ENCODE measurements at regions not wholly inside any gene's neighbourhood (a gene's known extent, or its start where the extent isn't known, plus 50 kb on each side); places are given as distances from the start of the nearest gene placed in this dataset.

GRCh38 chr13:83508771-83509301 is 373.4 kb downstream of the SLITRK1 start:
- no peak for DNase-seq (ENCODE audit: low read depth in 1 of 2, low spot score in 1 of 2)
- Histone ChIP-seq H3K27me3 (ENCODE audit: insufficient read depth, poor library complexity, severe bottlenecking) (no peaks in the 10 kb centered on the region), H3K27ac (replicated peaks) (no peak overlapping the region), H3K4me3 (replicated peaks; ENCODE audit: insufficient read depth, low read length) (no peak overlapping the region)
- TF ChIP-seq POLR2AphosphoS5 (IDR thresholded peaks at IDR 0.05; ENCODE audit: low read depth) (no peak), SPI1 (IDR thresholded peaks at IDR 0.05; ENCODE audit: borderline replicate concordance, low read depth) (no peak), REST (IDR thresholded peaks at IDR 0.05; ENCODE audit: insufficient replicate concordance, low read depth) (no peak), CTCF (IDR thresholded peaks at IDR 0.05; ENCODE audit: insufficient read depth, low read length) (no peak), GABPA (IDR thresholded peaks at IDR 0.05; ENCODE audit: low read depth) (no peak)

GRCh38 chr13:83503424-83503823 is 378.9 kb downstream of the SLITRK1 start:
- H3K27me3 ChIP-seq (ENCODE audit: insufficient read depth, poor library complexity, severe bottlenecking): no peaks in the 10 kb centered on the region
- no peak overlapping the region for H3K4me3 ChIP-seq (replicated peaks; ENCODE audit: insufficient read depth, low read length)
- no peak for DNase-seq (ENCODE audit: low read depth in 1 of 2, low spot score in 1 of 2)
- no peak for TF ChIP-seq SPI1 (IDR thresholded peaks at IDR 0.05; ENCODE audit: borderline replicate concordance, low read depth)
- no peak for TF ChIP-seq CTCF (IDR thresholded peaks at IDR 0.05; ENCODE audit: insufficient read depth, low read length)
- no peak for TF ChIP-seq POLR2AphosphoS5 (IDR thresholded peaks at IDR 0.05; ENCODE audit: low read depth)
- no peak for TF ChIP-seq REST (IDR thresholded peaks at IDR 0.05; ENCODE audit: insufficient replicate concordance, low read depth)
- no peak for TF ChIP-seq GABPA (IDR thresholded peaks at IDR 0.05; ENCODE audit: low read depth)
- no peak overlapping the region for H3K27ac ChIP-seq (replicated peaks)

DNA sequence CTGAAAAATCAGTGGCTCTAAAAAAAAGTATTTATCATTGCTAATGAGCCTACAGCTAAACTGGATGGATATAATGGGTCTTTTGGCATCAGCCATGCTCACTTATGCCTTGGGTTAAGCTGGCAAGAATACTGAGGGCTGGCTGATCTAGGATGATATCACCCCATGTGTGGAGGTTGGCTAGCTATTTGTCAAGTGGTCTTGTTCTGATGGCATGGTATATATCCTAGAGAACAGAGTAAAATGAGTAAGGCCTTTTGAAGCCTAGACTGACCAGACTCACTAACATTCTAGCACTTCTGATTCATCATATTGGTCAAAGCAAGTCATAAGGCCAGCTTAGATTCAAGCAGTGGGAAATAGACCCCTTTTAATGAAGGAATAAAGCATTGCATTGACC is 383.0 kb downstream of the SLITRK1 start:
- H3K27ac ChIP-seq (replicated peaks): no peak overlapping the region
- TF ChIP-seq CTCF (IDR thresholded peaks at IDR 0.05; ENCODE audit: insufficient read depth, low read length) (no peak), POLR2AphosphoS5 (IDR thresholded peaks at IDR 0.05; ENCODE audit: low read depth) (no peak), GABPA (IDR thresholded peaks at IDR 0.05; ENCODE audit: low read depth) (no peak), SPI1 (IDR thresholded peaks at IDR 0.05; ENCODE audit: borderline replicate concordance, low read depth) (no peak), REST (IDR thresholded peaks at IDR 0.05; ENCODE audit: insufficient replicate concordance, low read depth) (no peak)
- H3K27me3 ChIP-seq (ENCODE audit: insufficient read depth, poor library complexity, severe bottlenecking): no peaks in the 10 kb centered on the region
- DNase-seq (ENCODE audit: low read depth in 1 of 2, low spot score in 1 of 2): no peak
- no peak overlapping the region for H3K4me3 ChIP-seq (replicated peaks; ENCODE audit: insufficient read depth, low read length)

All from HL-60 (cell line).